Liver (tissue), 7 donors: ENCODE measurements at regions not wholly inside any gene's neighbourhood (a gene's known extent, or its start where the extent isn't known, plus 50 kb on each side); places are given as distances from the start of the nearest gene placed in this dataset.
"Not testable (repeated sequence)": the region's sequence is repeated elsewhere in the genome, so short reads cannot be mapped to it uniquely, and the experiment has no call there.

Experiments used
- DNase-seq: peaks from one replicate; pipeline ENCODE4 v3.0.0-alpha.2; 2017; ENCODE audit warnings: low spot score
- H3K27ac ChIP-seq, 2 donors: one replicate each; pipeline ENCODE4 v1.7.0; 2013; ENCODE audit warnings: inconsistent platforms in 2 of 2, low read length in 2 of 2, control low read depth in 1 of 2, low read depth in 1 of 2, mild to moderate bottlenecking in 1 of 2
- H3K27me3 ChIP-seq, 4 donors: one replicate each; pipeline versions ENCODE4 v1.6.1 to v1.7.0; 2013; ENCODE audit warnings: low read length in 3 of 4, inconsistent platforms in 1 of 4, mild to moderate bottlenecking in 1 of 4, moderate library complexity in 1 of 4; ENCODE audit not compliant: control insufficient read depth in 4 of 4, insufficient read depth in 4 of 4
- H3K36me3 ChIP-seq, 4 donors: one replicate each; pipeline versions ENCODE4 v1.6.1 to v1.7.0; 2013; ENCODE audit warnings: low read length in 3 of 4, mild to moderate bottlenecking in 3 of 4, low read depth in 1 of 4, moderate library complexity in 1 of 4; ENCODE audit not compliant: control insufficient read depth in 4 of 4, insufficient read depth in 3 of 4
- H3K4me1 ChIP-seq, 4 donors: one replicate each; pipeline versions ENCODE4 v1.6.1 to v1.7.0; 2013; ENCODE audit warnings: low read length in 3 of 4, mild to moderate bottlenecking in 3 of 4, moderate library complexity in 1 of 4; ENCODE audit not compliant: control insufficient read depth in 4 of 4, insufficient read depth in 4 of 4
- H3K4me3 ChIP-seq, 3 donors: one replicate each; pipeline versions ENCODE4 v1.6.1 to v1.7.0; 2013; ENCODE audit warnings: low read length in 3 of 3, control low read depth in 1 of 3, low read depth in 1 of 3, mild to moderate bottlenecking in 1 of 3
- H3K9ac ChIP-seq, 2 donors: one replicate each; pipeline ENCODE4 v1.7.0; 2013; ENCODE audit warnings: low read length in 2 of 2, mild to moderate bottlenecking in 2 of 2, moderate library complexity in 2 of 2, control low read depth in 1 of 2, low read depth in 1 of 2
- H3K9me3 ChIP-seq, 4 donors: one replicate each; pipeline versions ENCODE4 v1.6.1 to v1.7.0; 2013; ENCODE audit warnings: low read length in 3 of 4; ENCODE audit not compliant: control insufficient read depth in 4 of 4
- ATF3 ChIP-seq: IDR thresholded peaks from 2 replicates; pipeline ENCODE4 v1.6.1; 2016; ENCODE audit warnings: antibody characterized with exemption
- EGR1 ChIP-seq, 2 donors: IDR thresholded peaks; 2 replicates each; pipeline ENCODE4 v1.6.1; 2016 to 2018; ENCODE audit warnings: antibody characterized with exemption in 2 of 2, low read depth in 2 of 2
- FOXA1 ChIP-seq: IDR thresholded peaks from 2 replicates; pipeline ENCODE4 v1.6.1; 2016; ENCODE audit warnings: antibody characterized with exemption
- FOXA2 ChIP-seq: IDR thresholded peaks from 2 replicates; pipeline ENCODE4 v1.6.1; 2016; ENCODE audit warnings: antibody characterized with exemption
- GABPA ChIP-seq, 2 donors: IDR thresholded peaks in 1 of 2; conservative IDR thresholded peaks in 1 of 2; 2 replicates each; pipeline ENCODE4 v1.6.1; 2016; ENCODE audit warnings: antibody characterized with exemption in 2 of 2, mild to moderate bottlenecking in 1 of 2, moderate library complexity in 1 of 2
- HNF4A ChIP-seq, 2 donors: conservative IDR thresholded peaks; 2 replicates each; pipeline ENCODE4 v1.6.1; 2016; ENCODE audit warnings: antibody characterized with exemption in 2 of 2, mild to moderate bottlenecking in 2 of 2
- HNF4G ChIP-seq: IDR thresholded peaks from 2 replicates; pipeline ENCODE4 v1.6.1; 2016; ENCODE audit warnings: antibody characterized with exemption
- JUND ChIP-seq, 2 donors: IDR thresholded peaks; 2 replicates each; pipeline ENCODE4 v1.6.1; 2016; ENCODE audit warnings: antibody characterized with exemption in 2 of 2
- NR2F2 ChIP-seq: IDR thresholded peaks from 2 replicates; pipeline ENCODE4 v1.6.1; 2016; ENCODE audit warnings: antibody characterized with exemption
- REST ChIP-seq: IDR thresholded peaks from 2 replicates; pipeline ENCODE4 v1.6.1; 2016; ENCODE audit warnings: antibody characterized with exemption, mild to moderate bottlenecking
- RXRA ChIP-seq, 2 donors: IDR thresholded peaks; 2 replicates each; pipeline ENCODE4 v1.6.1; 2017 to 2018; ENCODE audit warnings: antibody characterized with exemption in 2 of 2, mild to moderate bottlenecking in 1 of 2
- SP1 ChIP-seq: IDR thresholded peaks from 2 replicates; pipeline ENCODE4 v1.6.1; 2018; ENCODE audit warnings: antibody characterized with exemption, mild to moderate bottlenecking
- TAF1 ChIP-seq: conservative IDR thresholded peaks from 2 replicates; pipeline ENCODE4 v1.6.1; 2016; ENCODE audit warnings: antibody characterized with exemption, mild to moderate bottlenecking
- YY1 ChIP-seq: IDR thresholded peaks from 2 replicates; pipeline ENCODE4 v1.6.1; 2016; ENCODE audit warnings: antibody characterized with exemption, mild to moderate bottlenecking
- ZBTB33 ChIP-seq: IDR thresholded peaks from 2 replicates; pipeline ENCODE4 v1.6.1; 2016; ENCODE audit warnings: antibody characterized with exemption
- WGBS: extraction: QIAGEN DNeasy Blood & Tissue Kit; methylation state at CpG from one replicate; pipeline ENCODE4 v1.1.7; 2013; 5-methylcytosine and 5-hydroxymethylcytosine counted together
- TF ChIP-seq, protein P1 (sequence below): IDR thresholded peaks from 2 replicates; pipeline ENCODE4 v1.6.1; 2016; ENCODE audit warnings: antibody characterized with exemption
- donor health status: healthy.
- donor health status: healthy.
- donor health status: healthy.
- donor health status: healthy.

DNA sequence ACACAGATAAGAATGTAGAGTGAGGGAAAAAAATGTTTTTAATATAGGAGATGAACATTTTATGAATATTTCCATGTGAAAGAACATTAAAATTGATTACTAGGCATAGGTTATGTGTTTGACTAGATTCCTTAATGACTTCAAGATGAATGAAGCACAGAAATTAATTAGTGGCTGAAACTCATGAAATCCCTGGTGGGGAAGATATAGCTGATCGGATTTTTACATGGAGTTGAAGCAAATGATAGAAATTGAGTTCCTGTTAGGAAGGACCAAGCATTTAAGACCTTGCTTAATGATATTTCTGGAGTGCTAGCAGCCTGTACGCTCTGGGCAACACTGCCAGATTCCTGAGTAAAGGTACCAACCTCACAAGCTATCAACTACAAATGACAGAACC, 68.9 kb upstream of the IVNS1ABP start:
- Histone ChIP-seq H3K4me3 (no peak overlapping the region), H3K9ac (no peak overlapping the region), H3K36me3 (no peaks in the 10 kb centered on the region), H3K4me1 (no peaks in the 10 kb centered on the region), H3K27ac (no peak overlapping the region), H3K9me3 (no peaks in the 10 kb centered on the region), H3K27me3 (no peaks in the 10 kb centered on the region)
- DNase-seq: no peak
- WGBS: 96% methylated on average over 2 of the region's 2 CpGs
- TF ChIP-seq SP1 (no peak), HNF4G (no peak), JUND (IDR thresholded peaks at IDR 0.05) (no peak), EGR1 (IDR thresholded peaks at IDR 0.05; ENCODE audit: low read depth in 2 of 2) (no peak), YY1 (no peak), TAF1 (no peak), RXRA (IDR thresholded peaks at IDR 0.05) (no peak), ATF3 (no peak)

DNA sequence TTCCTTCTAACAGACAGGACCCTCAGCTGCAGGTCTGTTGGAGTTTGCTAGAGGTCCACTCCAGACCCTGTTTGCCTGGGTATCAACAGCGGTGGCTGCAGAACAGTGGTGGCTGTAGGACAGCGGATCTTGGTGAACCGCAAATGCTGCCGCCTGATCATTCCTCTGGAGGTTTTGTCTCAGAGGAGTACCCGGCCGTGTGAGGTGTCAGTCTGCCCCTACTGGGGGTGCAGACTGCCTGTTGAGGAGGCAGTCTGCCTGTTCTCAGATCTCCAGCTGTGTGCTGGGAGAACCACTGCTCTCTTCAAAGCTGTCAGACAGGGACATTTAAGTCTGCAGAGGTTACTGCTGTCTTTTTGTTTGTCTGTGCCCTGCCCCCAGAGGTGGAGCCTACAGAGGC, 66.8 kb upstream of the IVNS1ABP start:
- 75% methylated on average over 6 of the region's 6 CpGs for WGBS
- not testable (repeated sequence) for H3K4me1 ChIP-seq, DNase-seq, H3K36me3 ChIP-seq, H3K9me3 ChIP-seq, H3K27me3 ChIP-seq, H3K9ac ChIP-seq, H3K4me3 ChIP-seq, H3K27ac ChIP-seq

DNA sequence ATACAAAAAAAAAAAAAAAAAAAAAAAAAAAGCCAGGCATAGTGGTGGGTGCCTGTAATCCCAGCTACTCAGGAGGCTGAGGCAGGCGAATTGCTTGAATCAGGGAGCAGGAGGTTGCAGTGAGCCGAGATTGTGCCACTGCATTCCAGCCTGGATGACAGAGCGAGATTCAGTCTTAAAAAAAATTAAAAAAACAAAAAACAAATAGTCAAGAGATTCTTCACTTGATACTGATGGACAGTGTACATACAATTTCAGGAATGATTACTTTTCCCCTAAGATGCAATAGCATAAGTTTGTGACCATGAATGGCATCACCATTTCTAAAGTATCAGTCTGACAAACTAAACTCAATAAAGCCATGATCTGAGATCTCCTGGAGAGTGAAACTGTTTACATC, 60.8 kb upstream of the IVNS1ABP start:
- no peak for DNase-seq
- Histone ChIP-seq H3K9me3 (no peaks in the 10 kb centered on the region), H3K27me3 (no peaks in the 10 kb centered on the region), H3K9ac (no peak overlapping the region), H3K4me1 (no peaks in the 10 kb centered on the region), H3K36me3 (no peaks in the 10 kb centered on the region), H3K27ac (no peak overlapping the region), H3K4me3 (no peak overlapping the region)
- 94% methylated on average over 3 of the region's 3 CpGs for WGBS
- TF ChIP-seq GABPA (IDR thresholded peaks at IDR 0.05 in 1 of 2, conservative IDR thresholded peaks at IDR 0.05 in 1 of 2) (no peak), HNF4G (no peak), TAF1 (no peak), FOXA2 (no peak), YY1 (no peak), ZBTB33 (no peak), NR2F2 (no peak), ATF3 (no peak), SP1 (no peak), HNF4A (conservative IDR thresholded peaks at IDR 0.05) (no peak), FOXA1 (no peak), RXRA (IDR thresholded peaks at IDR 0.05) (no peak), REST (no peak), EGR1 (IDR thresholded peaks at IDR 0.05; ENCODE audit: low read depth in 2 of 2) (no peak), JUND (IDR thresholded peaks at IDR 0.05) (no peak)
- TF ChIP-seq, protein P1, sequence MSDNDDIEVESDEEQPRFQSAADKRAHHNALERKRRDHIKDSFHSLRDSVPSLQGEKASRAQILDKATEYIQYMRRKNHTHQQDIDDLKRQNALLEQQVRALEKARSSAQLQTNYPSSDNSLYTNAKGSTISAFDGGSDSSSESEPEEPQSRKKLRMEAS: no peak
